ENCODE measurements at regions not wholly inside any gene's neighbourhood (a gene's known extent, or its start where the extent isn't known, plus 50 kb on each side); places are given as distances from the start of the nearest gene placed in this dataset.

DNA sequence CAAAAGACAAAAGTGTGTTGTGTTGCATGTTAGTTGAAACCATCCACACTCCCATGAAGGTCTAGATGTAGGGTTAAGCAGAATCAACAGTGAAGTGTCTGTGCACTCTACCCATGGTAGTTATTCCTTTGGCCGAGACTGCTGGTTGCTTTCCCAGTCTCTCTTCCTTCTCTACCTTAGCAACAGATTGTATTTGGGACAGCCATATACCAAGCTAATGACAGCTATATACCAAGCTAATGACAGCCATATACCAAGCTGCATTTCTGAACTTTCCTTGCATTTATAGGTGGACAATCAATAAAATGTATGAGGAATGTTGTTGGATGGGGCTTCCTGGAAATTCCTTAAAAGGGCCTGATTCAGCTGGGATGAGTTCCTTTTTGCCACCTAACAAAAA lies 80.5 kb upstream of the ENPEP start:
- no peaks in the 10 kb centered on the region for H3K36me3 Mint-ChIP-seq (ENCODE audit: insufficient read depth, unreplicated experiment)
- ChIA-PET CTCF (interaction anchor here (0.6 kb wide), 1 partner anchor 20 kb away, joined by 3 read pairs; no protein-coding TSS in a partner anchor), POLR2A (no interaction called here)
- intact Hi-C loops (cut with micrococcal nuclease), result no loop called here
- H3K4me1 Mint-ChIP-seq (ENCODE audit: insufficient read depth, unreplicated experiment), result no peaks in the 10 kb centered on the region
- no peak overlapping the region for H3K27ac Mint-ChIP-seq (ENCODE audit: low read depth, unreplicated experiment)
- no peak for DNase-seq (ENCODE audit: unreplicated experiment)
- TF ChIP-seq, protein P1, sequence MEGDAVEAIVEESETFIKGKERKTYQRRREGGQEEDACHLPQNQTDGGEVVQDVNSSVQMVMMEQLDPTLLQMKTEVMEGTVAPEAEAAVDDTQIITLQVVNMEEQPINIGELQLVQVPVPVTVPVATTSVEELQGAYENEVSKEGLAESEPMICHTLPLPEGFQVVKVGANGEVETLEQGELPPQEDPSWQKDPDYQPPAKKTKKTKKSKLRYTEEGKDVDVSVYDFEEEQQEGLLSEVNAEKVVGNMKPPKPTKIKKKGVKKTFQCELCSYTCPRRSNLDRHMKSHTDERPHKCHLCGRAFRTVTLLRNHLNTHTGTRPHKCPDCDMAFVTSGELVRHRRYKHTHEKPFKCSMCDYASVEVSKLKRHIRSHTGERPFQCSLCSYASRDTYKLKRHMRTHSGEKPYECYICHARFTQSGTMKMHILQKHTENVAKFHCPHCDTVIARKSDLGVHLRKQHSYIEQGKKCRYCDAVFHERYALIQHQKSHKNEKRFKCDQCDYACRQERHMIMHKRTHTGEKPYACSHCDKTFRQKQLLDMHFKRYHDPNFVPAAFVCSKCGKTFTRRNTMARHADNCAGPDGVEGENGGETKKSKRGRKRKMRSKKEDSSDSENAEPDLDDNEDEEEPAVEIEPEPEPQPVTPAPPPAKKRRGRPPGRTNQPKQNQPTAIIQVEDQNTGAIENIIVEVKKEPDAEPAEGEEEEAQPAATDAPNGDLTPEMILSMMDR (IDR thresholded peaks at IDR 0.05; ENCODE audit: unreplicated experiment), result no peak
- H3K4me3 Mint-ChIP-seq (ENCODE audit: unreplicated experiment), result no peak overlapping the region
- peaks cover 14% of the 10 kb centered on the region for H3K27me3 Mint-ChIP-seq (ENCODE audit: insufficient read depth, unreplicated experiment)
- H3K9me3 Mint-ChIP-seq (ENCODE audit: unreplicated experiment), result no peaks in the 10 kb centered on the region
- no TSS peak for BruUV-seq (replicated peaks)

DNA sequence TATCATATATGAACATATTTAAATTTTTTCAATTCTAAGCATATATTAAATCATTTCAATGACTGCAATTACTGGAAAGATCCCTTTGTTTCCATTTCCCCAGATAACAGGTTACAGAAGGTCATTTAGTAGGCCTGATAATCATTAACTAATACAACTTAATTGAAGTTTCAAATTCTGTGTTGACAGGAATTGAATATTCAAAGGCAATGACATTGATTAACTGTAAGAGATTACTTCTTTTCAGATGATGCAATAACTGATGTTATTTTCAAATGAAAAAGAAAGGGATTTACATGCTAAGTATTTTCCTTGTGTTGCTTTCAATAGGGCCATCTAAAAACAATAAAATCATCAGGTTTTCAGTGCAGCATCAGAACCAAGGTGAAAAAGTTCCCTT lies 81.1 kb upstream of the ENPEP start:
- intact Hi-C loops (cut with micrococcal nuclease), result no loop called here
- CTCF ChIA-PET, result no interaction called here
- no TSS peak for BruUV-seq (replicated peaks)

DNA sequence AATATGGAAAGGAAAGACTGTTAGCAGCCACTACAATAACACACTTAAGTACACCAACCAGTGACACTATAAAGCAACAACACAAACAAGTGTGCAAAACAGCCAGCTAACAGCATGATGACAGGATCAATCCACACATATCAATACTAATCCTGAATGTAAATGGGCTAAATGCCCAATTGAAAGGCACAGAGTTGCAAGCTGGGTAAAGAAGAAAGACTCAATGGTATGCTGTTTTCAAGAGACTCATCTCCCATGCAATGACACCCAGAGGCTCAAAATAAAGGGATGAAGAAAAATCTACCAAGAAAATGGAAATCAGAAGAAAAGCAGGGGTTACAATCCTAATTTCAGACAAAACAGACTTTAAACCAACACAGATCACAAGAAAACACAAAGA lies 94.2 kb upstream of the ENPEP start:
- Mint-ChIP-seq H3K36me3 (ENCODE audit: insufficient read depth, unreplicated experiment) (no peaks in the 10 kb centered on the region), H3K4me1 (ENCODE audit: insufficient read depth, unreplicated experiment) (no peaks in the 10 kb centered on the region), H3K27ac (ENCODE audit: low read depth, unreplicated experiment) (no peak overlapping the region), H3K9me3 (ENCODE audit: unreplicated experiment) (peaks cover 25% of the 10 kb centered on the region), H3K27me3 (ENCODE audit: insufficient read depth, unreplicated experiment) (no peaks in the 10 kb centered on the region), H3K4me3 (ENCODE audit: unreplicated experiment) (no peak overlapping the region)
- ChIA-PET POLR2A (no interaction called here), CTCF (interaction anchor here (0.6 to 1.0 kb wide), 2 partner anchors 90 to 129 kb away, joined by 4 read pairs; no protein-coding TSS in a partner anchor)
- DNase-seq (ENCODE audit: unreplicated experiment), result no peak
- intact Hi-C loops (cut with micrococcal nuclease), result no loop called here
- no TSS peak for BruUV-seq (replicated peaks)
- TF ChIP-seq, protein P1 (IDR thresholded peaks at IDR 0.05; ENCODE audit: unreplicated experiment), result no peak

More for the DNA sequence above, 81.1 kb upstream of the ENPEP start:
- H3K4me3 Mint-ChIP-seq (ENCODE audit: unreplicated experiment), result no peak overlapping the region
- H3K27ac Mint-ChIP-seq (ENCODE audit: low read depth, unreplicated experiment), result no peak overlapping the region
- no peak for DNase-seq (ENCODE audit: unreplicated experiment)
- no peaks in the 10 kb centered on the region for H3K9me3 Mint-ChIP-seq (ENCODE audit: unreplicated experiment)
- H3K27me3 Mint-ChIP-seq (ENCODE audit: insufficient read depth, unreplicated experiment), result peaks cover 15% of the 10 kb centered on the region
- no peaks in the 10 kb centered on the region for H3K4me1 Mint-ChIP-seq (ENCODE audit: insufficient read depth, unreplicated experiment)
- POLR2A ChIA-PET, result interaction anchor here (0.6 kb wide), 1 partner anchor 9 kb away, joined by 7 read pairs; no protein-coding TSS in a partner anchor
- no peaks in the 10 kb centered on the region for H3K36me3 Mint-ChIP-seq (ENCODE audit: insufficient read depth, unreplicated experiment)
- TF ChIP-seq, protein P1 (IDR thresholded peaks at IDR 0.05; ENCODE audit: unreplicated experiment), result no peak

DNA sequence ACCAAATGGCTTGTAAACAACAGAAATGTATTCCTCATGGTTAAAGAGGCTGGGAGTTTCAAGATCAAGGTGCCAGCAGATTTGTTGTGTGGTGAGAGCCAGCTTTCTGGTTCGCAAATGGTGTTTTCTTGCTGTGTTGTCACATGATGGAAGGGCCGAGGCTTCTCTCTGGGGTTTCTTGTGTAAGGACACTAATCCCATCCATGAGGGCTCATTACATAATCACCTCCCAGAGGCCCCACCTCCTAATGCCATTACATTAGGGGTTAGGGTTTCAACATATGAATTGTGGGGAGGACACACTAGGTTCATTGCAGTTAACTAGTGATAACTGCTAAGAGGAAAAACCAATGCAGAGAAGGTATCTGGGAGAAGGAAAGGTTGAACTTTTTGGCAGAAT lies 103.5 kb upstream of the ENPEP start:
- POLR2A ChIA-PET, result no interaction called here
- intact Hi-C loops (cut with micrococcal nuclease), result no loop called here
- Mint-ChIP-seq H3K4me1 (ENCODE audit: insufficient read depth, unreplicated experiment) (no peaks in the 10 kb centered on the region), H3K36me3 (ENCODE audit: insufficient read depth, unreplicated experiment) (no peaks in the 10 kb centered on the region), H3K9me3 (ENCODE audit: unreplicated experiment) (no peaks in the 10 kb centered on the region), H3K27ac (ENCODE audit: low read depth, unreplicated experiment) (no peak overlapping the region), H3K27me3 (ENCODE audit: insufficient read depth, unreplicated experiment) (no peaks in the 10 kb centered on the region), H3K4me3 (ENCODE audit: unreplicated experiment) (no peak overlapping the region)
- DNase-seq (ENCODE audit: unreplicated experiment), result no peak
- BruUV-seq (replicated peaks), result no TSS peak
- TF ChIP-seq, protein P1 (IDR thresholded peaks at IDR 0.05; ENCODE audit: unreplicated experiment), result no peak
- CTCF ChIA-PET, result no interaction called here

Measured in MCF 10A (cell line).